ENCODE measurements at regions not wholly inside any gene's neighbourhood (a gene's known extent, or its start where the extent isn't known, plus 50 kb on each side); places are given as distances from the start of the nearest gene placed in this dataset.

DNA sequence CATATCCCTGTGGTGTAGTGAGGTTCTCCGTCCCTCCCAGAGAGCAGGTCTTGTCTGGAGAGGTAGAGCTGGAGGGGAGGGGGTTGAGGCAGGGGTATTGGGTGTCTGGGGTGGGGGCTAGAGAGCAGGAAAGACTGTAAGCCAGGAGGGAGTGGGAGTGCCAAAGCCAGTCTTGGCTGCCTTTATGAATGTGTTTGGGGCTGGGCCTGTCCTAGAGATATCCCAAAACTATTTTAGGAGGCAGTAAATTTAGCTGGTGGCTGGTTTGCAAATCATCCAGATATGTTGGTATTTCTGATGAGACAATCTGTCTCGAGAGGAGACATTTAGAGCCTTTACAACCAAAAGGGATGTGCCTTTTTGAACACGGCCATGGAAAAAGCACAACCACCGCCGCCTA lies 166.6 kb downstream of the TLE3 start:
- no peak for DNase-seq

DNA sequence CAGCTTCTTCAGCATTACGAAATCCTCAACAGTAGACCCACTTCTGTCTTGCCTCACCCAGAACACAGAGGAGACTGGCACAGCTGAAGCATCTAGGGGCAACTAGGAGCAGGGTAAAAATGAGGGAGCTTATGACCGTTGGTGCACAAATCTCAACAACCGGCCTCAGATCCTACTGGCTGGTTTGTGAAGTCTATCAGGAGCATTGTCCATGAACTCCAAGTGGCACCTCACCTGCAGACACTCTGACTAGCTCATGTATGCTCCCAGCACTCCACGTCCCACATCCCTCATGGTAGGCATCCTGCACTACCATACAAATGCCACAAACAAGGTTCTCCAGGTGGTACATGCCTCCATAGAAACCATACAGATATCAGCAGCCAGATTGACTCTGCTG lies 163.1 kb downstream of the TLE3 start:
- no peak for DNase-seq

DNA sequence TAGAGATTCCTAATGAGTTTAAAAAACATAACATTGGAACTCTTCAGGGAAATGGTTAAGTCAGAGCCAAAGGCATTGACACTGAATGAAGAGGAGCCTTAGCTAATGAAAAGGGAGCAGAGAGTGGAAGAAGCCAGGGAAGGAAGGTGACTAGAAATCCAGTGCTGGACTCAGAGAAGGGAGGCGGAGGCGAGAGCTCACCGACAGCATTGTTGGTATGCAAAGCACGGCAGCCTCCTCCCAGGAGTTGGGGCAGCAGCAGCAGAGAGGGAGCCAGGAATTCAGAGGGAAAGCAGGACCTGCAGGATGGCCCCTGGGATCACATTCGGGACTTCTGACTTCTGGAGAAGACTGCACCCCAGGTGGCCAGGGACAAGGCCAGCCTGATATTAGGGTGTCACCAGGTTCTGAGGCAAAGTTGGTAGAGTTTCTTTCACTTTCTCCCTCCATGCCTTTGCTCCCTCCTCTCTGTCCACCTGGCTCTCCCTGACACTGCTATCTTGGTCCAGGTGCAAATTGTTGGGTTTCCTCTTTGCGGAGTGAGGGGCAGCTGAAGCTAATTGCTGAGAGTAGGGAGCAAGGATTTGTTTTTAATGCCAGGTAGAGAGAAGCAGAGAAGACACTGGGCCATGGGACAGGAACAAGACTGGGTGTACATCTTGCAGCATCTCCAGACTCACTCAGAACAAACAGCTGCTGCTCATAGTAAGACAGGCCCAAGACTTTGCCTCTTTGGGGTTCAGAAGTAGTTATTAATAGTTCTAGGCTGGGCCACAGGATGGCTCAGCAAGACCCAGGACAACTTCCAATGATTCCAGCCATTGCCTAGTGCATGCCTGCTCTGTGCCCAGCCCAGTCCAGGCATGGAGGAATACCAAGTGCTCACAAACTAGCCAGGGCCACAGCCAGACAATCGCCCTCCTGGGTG lies 157.9 kb downstream of the TLE3 start:
- DNase-seq, result no peak

GRCh38 chr15:69940441-69941300 lies 157.0 kb downstream of the TLE3 start:
- no peak for DNase-seq

DNA sequence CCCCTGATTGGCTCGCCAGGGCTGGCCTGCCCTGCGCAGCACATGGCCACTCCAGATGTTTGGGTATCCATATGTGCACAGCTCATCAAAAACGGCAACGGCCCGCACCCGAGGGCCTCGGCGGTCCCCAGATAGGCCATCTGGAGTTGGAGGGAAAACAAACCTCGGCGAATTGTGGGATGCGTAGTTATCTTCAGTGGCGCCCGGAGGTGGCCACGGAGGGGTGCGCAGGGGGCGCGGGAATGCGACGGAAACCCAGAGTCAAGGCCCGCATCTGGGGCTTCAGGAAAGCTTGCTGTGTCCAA lies 156.5 kb downstream of the TLE3 start:
- DNase-seq, result no peak

- DNase-seq, result no peak
Measured at GRCh38 chr15:69941706-69942495, 155.8 kb downstream of the TLE3 start.

DNA sequence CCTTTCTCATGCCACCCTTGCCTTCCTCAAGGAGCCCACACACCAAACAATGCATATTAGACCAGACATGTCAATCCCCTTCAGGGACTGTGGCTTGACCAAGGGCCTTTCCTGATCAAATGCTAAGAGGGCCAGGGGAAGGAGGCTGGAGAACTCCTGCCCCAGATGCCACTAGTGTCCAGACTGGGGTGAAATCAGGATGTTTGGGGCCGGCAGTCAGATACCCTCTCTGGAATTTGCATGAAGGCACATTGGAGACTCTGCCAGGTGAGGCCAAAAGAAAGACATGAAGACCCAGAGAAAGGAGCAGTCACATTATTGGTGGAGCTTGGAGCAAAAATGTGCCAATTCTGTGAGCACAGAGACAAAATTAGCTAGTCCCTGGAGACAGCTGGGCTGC lies 154.1 kb downstream of the TLE3 start:
- no peak for DNase-seq

GRCh38 chr15:69945729-69946128 lies 152.0 kb downstream of the TLE3 start:
- DNase-seq, result no peak

DNA sequence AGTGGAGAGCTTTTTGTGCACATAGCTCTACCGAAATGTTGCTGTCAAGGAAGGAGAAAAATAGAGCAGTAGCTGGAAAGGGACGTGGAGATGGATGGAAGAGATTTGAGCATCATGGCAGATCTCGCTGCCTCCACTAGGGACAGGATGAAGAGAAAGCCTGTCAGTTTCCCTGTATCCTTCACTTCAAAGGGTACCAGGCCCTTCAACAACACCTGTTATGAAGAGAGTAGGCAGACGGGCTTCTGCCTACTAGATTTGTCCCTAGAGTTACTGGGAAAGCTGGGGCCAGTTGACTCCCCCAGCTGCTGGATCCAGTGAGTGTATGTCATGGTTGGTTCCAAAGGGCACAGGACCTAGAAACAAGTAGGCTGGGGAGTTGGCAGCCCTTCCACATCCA lies 150.8 kb downstream of the TLE3 start:
- no peak for DNase-seq

GRCh38 chr15:69947394-69947793 lies 150.3 kb downstream of the TLE3 start:
- no peak for DNase-seq

GRCh38 chr15:69949485-69949884 lies 148.2 kb downstream of the TLE3 start:
- no peak for DNase-seq

DNA sequence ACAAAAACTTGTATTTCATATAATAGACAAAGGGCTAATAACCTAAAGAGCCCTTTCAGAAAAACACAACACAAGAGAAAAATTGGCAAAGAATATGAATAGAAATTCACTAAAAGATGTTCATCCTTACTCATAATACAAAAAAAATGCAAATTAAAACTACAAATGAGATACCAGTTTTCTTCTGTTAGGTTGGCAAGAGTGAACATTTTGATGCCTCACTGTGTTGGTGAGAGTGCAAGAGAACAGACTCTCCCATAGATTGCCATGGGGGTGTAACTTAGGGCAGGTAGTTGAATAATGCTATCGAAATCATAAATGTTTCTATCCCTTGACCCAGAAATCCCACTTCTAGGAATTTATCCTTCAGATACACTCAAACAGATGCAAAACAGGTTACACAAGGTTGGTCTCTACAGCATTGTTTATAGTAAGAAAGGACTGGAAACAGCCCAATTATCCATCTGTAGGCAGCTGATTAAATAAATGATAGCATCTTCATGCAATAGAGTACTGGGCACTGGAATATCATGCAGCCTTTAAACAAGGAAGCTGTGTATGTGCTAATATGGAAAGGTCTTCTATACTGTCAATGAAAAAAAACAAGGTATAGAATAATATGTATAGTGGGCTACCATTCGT lies 146.3 kb downstream of the TLE3 start:
- no peak for DNase-seq

- no peak for DNase-seq
Measured at GRCh38 chr15:69951898-69952555, 145.7 kb downstream of the TLE3 start.

- DNase-seq, result no peak
Measured at GRCh38 chr15:69953051-69953450, 144.7 kb downstream of the TLE3 start.

DNA sequence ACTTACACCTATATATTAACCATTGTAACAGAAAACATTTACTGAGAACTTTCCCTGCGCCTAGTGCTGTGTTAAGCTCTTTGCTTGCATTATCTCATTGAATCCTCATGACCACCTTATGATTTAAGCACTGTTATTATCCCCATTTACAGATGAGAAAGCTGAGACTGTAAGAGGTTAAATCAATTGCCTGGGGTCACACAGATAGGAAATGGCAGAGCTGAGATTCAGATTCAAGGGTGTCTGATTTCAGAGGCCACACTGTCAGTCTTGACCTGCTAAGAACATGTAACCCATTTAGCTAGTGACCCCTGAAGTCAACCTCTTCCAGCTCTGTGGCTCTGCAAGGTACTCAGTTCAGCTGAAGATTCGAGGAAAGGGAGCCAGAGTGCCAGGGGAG lies 143.9 kb downstream of the TLE3 start:
- no peak for DNase-seq

DNA sequence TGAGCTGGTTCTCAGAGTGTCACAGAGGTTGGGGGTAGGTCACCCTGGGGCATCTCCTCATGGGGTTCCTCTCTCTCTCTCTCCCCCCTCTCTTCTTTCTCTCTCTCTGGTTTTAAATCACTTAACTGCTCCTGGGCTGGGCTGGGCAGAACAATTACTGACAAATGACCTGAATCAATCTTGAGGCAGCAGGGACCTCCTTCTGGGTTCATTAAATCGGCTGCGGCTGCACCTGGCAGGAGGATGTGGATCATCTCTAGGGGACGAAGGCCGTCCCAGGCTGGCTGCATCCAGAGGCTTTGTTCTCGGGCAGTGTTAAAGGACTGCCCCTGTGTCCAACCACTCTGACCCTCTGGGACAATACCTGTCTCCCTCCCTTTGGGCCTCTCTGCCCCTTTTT lies 143.1 kb downstream of the TLE3 start:
- DNase-seq, result no peak

GRCh38 chr15:69955240-69955894 lies 142.3 kb downstream of the TLE3 start:
- DNase-seq, result no peak

DNA sequence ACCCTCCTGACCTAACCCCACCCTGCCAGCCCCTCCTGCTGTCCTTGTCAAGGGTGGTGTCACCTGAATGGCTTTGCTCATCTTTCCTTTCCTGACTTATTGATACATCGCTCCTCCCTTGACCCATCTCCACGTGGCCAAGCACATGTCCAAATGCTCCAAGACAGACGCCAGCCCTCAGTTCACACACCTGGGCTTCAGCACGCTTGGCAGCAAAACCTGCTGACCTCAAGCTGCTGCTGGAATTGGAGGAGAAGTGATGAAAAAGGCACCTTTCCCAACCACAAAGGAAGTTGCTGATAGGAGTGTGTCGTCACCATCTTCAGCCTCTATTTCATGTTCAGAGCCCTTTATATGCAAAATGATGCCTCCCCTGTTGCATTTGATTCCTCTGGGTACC lies 141.3 kb downstream of the TLE3 start:
- DNase-seq, result no peak

DNA sequence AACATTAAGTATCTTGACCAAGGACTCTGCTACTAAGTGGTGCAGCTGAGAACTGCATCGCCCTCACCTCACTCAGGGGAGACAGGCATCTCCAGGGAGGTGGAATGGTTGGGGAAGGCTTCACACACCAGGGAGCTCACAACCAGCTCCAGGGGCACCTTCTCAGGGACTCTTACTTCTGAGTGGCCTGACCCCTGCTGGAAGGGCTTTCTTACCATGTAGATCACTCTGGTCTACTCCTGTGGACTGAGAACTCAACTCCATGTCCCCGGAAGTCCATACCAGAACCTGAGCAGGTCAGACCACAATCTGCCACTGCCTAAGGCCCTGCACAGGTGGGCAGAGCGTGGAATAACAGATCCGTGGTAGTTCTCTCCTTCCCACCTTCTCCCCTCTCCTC lies 140.5 kb downstream of the TLE3 start:
- DNase-seq, result peak; percentile 36

- no peak for DNase-seq
Measured at GRCh38 chr15:69958496-69959084, 139.1 kb downstream of the TLE3 start.

DNA sequence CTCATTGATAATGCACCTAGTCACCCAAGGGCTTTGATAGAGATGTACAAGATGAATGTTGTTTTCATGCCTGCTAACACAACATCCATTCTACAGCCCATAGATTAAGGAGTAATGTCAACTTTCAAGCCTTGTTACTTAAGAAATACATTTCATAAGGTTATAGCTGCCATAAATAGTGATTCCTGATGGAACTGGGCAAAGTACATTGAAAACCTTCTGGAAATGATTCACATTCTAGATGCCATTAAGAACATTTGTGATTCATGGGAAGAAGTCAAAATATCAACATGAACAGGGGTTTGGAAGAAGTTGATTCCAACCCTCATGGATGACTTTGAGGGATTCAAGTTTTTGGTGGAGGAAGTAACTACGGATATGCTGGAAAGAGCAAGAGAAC lies 135.2 kb downstream of the TLE3 start:
- no peak for DNase-seq
